IPS-18a (cell line): ENCODE measurements at regions not wholly inside any gene's neighbourhood (a gene's known extent, or its start where the extent isn't known, plus 50 kb on each side); places are given as distances from the start of the nearest gene placed in this dataset.

ENCODE experiments used
- H3K27ac ChIP-seq: one replicate; pipeline ENCODE4 v1.5.1; 2013; ENCODE audit warnings: low read length
- H3K27me3 ChIP-seq: one replicate; pipeline ENCODE4 v1.6.1; 2013; ENCODE audit warnings: mild to moderate bottlenecking, low read length; ENCODE audit not compliant: control insufficient read depth, insufficient read depth
- H3K36me3 ChIP-seq: one replicate; pipeline ENCODE4 v1.6.1; 2013; ENCODE audit warnings: low read depth, low read length; ENCODE audit not compliant: control insufficient read depth
- H3K4me1 ChIP-seq: one replicate; pipeline ENCODE4 v1.6.1; 2013; ENCODE audit warnings: low read depth, low read length; ENCODE audit not compliant: control insufficient read depth
- H3K4me3 ChIP-seq: one replicate; pipeline ENCODE4 v1.5.1; 2013; ENCODE audit warnings: low read length
- H3K9ac ChIP-seq: one replicate; pipeline ENCODE4 v1.6.1; 2013; ENCODE audit warnings: mild to moderate bottlenecking, low read length, moderate library complexity
- H3K9me3 ChIP-seq: one replicate; pipeline ENCODE4 v1.6.1; 2013; ENCODE audit warnings: low read depth, low read length; ENCODE audit not compliant: control insufficient read depth

DNA sequence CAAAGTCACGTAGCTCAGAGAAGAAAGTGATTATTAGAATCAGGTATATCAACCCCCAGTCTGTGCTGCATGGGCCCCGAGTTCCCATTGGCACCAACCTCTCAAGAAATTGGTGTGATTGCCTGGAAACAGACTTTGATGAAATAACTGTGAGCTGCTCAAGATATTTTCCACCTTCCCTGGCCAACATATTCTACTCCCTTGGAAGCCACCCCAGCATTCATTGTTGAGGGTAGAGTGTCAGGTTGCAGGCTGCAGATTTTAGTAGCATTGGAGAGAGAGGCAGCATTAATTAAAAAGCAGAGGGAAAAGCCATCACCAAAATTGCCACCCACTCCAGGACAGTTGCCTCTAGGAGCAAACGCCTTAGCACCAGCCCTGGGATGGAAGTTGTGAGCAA is 154.2 kb upstream of the TNPO1 start:
- Histone ChIP-seq H3K9ac (no peak overlapping the region), H3K4me3 (no peak overlapping the region), H3K27ac (no peak overlapping the region), H3K36me3 (no peaks in the 10 kb centered on the region), H3K27me3 (no peaks in the 10 kb centered on the region), H3K9me3 (no peaks in the 10 kb centered on the region), H3K4me1 (peaks cover 15% of the 10 kb centered on the region)

DNA sequence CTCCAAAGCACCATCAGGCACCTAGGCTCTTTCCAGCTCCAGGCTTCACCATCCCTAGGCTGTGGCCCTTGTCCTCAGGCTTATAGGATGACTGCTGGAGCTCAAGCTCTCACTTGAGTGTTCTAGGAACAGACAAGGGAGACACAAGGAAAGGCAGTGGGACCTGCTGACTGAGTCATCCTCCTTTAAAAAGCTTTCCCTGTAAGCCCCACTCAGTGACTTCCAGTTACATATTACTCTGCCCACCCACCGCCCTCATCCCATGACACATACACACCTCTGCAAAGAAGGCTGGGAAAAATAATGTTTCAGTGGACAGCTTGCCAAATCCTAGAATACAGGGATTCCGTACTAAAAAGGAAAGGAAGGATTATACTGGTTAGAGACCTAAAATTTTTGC is 154.2 kb upstream of the ZNF366 start:
- Histone ChIP-seq H3K27me3 (no peaks in the 10 kb centered on the region), H3K9ac (no peak overlapping the region), H3K27ac (no peak overlapping the region), H3K9me3 (no peaks in the 10 kb centered on the region), H3K36me3 (no peaks in the 10 kb centered on the region), H3K4me1 (peaks cover 15% of the 10 kb centered on the region), H3K4me3 (no peak overlapping the region)

DNA sequence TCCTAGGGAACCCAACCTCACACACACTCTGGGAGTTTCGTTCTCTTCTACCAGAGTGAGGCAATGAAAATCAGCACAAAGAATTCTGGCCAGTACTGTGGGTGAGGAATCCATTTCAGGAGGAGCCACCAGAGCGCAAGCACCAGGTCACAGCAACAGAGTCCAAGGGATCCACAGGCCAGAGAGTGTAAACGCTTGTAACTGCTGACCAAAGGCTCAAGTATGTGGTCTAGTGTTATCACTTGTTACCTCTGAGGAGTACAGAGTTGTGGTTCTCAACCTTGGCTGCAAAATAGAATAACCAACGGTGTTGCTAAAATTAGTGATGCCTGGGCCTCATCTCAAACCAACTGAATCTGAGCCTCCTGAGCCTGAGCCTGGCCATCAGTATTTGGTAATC is 152.5 kb upstream of the ZNF366 start:
- Histone ChIP-seq H3K4me3 (no peak overlapping the region), H3K36me3 (no peaks in the 10 kb centered on the region), H3K27ac (no peak overlapping the region), H3K27me3 (no peaks in the 10 kb centered on the region), H3K9me3 (no peaks in the 10 kb centered on the region), H3K9ac (no peak overlapping the region), H3K4me1 (peaks cover 13% of the 10 kb centered on the region)

DNA sequence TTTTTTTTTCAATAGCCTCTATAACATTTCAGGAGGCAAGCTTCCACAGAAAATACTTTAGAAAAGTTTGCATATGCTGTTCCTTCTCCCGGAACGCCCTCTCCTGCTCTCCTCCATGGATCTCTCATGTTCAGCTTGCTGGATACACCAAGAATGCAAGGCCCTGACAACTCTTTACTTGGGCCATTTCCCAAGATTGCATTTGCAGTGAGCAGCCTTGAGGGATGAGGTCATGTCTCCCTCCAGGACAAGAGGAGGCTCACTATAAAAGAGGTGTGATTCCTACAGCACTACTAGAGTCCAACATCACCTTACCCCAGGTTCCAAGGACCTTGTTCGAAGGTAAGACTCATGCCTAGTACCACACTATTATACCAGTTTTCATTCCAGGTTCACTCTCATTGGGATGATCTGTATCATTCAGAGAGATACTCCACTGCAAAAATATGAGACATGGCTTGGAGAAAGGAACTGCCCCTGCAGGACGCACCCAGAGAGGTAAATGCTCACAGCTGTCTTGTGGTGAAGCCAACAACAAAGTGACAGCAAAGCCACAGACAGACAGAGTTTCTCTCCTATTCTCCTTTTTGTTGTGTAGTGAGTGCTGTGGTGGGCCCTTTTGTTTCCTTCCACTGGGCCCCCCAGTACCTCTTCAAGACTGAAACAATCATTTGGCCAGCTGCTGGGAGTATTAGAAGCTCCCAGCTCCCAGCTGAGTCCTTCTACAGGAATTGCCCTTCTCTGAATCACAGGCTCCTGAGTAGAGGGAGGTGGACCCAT is 151.7 kb upstream of the ZNF366 start:
- no peak overlapping the region for H3K4me3 ChIP-seq
- H3K9me3 ChIP-seq: no peaks in the 10 kb centered on the region
- H3K27me3 ChIP-seq: no peaks in the 10 kb centered on the region
- peaks cover 9% of the 10 kb centered on the region for H3K4me1 ChIP-seq
- no peak overlapping the region for H3K9ac ChIP-seq
- H3K27ac ChIP-seq: no peak overlapping the region
- H3K36me3 ChIP-seq: no peaks in the 10 kb centered on the region

DNA sequence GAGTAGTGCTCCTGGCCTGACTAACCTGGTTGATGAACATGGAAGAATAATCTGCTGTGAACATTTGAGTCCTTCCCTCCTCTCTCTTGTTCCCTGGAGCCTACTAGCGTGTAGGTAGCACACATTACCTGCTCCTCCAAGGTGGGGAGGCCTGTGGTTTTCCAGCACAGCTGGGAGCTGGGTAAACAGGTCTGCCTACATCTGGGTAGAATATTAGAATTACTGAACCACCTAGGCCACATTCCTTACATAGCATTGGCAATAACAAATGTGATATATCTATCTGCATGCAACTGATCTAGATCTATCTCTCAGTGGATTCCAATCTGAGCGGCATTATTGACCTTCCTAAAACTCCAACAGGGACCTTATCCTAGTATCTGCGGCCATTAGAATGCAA is 151.0 kb upstream of the ZNF366 start:
- Histone ChIP-seq H3K36me3 (no peaks in the 10 kb centered on the region), H3K4me1 (peaks cover 9% of the 10 kb centered on the region), H3K27me3 (no peaks in the 10 kb centered on the region), H3K9me3 (no peaks in the 10 kb centered on the region), H3K27ac (no peak overlapping the region), H3K4me3 (no peak overlapping the region), H3K9ac (no peak overlapping the region)

DNA sequence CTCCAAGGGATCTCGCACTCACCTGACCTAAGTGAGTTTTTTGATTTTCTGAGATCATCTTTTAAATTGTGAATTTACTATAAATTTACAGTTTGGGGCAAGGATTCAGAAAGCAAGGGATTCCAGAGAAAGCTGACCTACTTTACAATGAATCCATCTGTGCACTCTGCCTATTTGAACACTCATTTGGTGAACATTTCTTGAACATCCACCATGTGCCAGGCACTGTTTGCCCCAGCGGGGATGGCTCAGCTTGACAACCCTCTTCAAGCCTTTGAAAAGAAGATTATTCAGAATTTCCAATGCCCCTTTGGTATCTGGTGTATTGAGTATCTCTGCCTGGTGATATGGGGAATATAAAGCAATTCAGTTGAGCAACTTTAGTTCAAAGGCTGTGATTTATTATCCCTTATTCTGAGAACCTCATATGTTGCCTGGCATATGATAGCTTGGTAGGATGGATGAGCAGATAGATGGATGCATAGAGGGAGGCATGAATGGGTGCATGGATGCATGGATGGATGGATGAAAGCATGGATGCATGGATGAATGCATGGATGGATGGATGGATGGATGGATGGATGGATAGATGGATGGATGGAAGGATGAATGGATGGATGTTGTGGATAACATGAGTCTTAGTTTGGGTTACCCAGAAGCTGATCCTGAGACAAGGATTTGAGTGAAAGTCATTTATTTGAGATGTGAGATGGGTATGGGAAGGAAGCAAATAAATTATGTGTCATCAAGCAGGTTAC is 149.7 kb upstream of the ZNF366 start:
- Histone ChIP-seq H3K27me3 (no peaks in the 10 kb centered on the region), H3K9me3 (no peaks in the 10 kb centered on the region), H3K4me3 (no peak overlapping the region), H3K27ac (no peak overlapping the region), H3K4me1 (no peaks in the 10 kb centered on the region), H3K36me3 (no peaks in the 10 kb centered on the region), H3K9ac (no peak overlapping the region)

DNA sequence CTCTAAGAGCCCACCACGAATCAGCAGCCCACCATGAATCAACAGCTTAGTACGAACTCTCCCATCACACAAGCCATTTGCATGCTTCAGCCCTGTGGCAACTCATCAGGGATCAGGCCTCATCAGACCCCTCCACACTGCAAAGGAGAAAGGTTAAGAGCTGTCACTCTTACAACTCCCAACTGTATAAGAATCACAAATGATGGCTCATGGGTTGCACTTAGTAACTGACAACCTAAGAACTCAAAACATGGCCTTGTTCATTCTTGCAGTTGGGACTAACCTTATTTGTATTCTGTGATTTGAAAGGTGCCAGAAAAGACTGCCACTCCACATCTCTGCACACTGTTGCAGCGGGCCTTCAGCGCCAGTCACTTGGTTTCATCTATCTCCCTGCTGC is 149.1 kb upstream of the ZNF366 start:
- Histone ChIP-seq H3K4me1 (no peaks in the 10 kb centered on the region), H3K9ac (no peak overlapping the region), H3K4me3 (no peak overlapping the region), H3K27me3 (no peaks in the 10 kb centered on the region), H3K9me3 (no peaks in the 10 kb centered on the region), H3K27ac (no peak overlapping the region), H3K36me3 (no peaks in the 10 kb centered on the region)

DNA sequence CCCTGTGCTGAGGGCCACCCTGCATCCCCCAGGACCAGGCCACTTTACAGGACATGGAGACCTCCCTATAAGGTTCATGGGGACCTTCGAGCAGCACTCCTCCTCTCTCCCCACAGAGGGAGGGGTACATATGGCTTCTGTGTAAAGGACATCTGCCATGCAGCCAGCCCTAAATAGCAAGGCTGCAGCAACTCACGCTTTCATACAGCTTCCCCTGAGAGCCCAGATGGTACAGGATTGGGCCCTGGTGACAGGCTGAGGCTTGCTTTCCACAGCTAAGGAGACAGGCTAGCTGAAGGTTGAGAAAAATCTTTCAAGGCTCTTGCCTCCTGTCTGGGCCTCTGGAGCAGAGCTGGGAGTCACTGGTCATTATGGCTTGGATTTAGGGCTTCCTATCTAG is 147.0 kb upstream of the ZNF366 start:
- Histone ChIP-seq H3K4me3 (no peak overlapping the region), H3K9me3 (no peaks in the 10 kb centered on the region), H3K4me1 (no peaks in the 10 kb centered on the region), H3K36me3 (no peaks in the 10 kb centered on the region), H3K27ac (no peak overlapping the region), H3K27me3 (no peaks in the 10 kb centered on the region), H3K9ac (no peak overlapping the region)

DNA sequence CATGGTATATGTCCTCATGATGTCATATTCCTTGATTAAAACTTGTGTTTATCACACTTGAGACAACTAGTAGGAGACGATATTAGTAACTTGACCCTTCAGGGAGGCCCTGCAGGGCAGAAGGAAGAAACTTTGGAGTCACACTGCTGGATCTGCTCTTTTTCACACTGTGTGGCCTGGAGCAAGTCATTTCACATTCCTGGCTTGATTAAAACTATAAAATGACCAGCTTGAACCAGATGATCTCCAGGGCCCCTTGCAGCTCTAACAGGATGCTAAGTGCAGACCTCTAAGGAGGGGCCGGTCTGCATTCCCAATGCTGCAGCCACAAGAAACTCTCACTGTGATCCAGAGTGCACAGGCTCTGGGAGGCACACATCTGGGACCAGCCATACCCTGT is 146.4 kb upstream of the ZNF366 start:
- H3K36me3 ChIP-seq: no peaks in the 10 kb centered on the region
- no peak overlapping the region for H3K9ac ChIP-seq
- no peak overlapping the region for H3K27ac ChIP-seq
- no peak overlapping the region for H3K4me3 ChIP-seq
- no peaks in the 10 kb centered on the region for H3K4me1 ChIP-seq
- no peaks in the 10 kb centered on the region for H3K9me3 ChIP-seq
- no peaks in the 10 kb centered on the region for H3K27me3 ChIP-seq

DNA sequence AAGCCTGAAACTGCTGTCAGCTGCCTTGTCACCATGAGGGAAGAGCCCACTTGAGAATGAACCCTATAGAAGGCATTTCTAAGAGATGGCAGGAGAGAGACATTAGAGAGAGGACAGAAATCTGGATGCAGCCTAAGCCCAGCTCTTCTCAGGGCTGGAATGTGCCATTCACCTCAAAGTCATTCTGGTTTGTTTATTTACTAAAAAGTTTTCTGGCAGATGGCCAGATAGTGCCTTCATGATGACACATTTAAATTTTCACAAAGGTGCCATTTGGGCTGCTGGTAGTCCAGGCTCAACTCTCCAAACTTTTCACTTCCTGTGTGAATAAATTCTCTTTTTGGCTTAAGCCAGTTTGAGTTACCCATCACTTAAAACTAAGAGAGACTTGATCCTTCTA is 144.6 kb upstream of the ZNF366 start:
- Histone ChIP-seq H3K4me3 (no peak overlapping the region), H3K9me3 (no peaks in the 10 kb centered on the region), H3K27me3 (no peaks in the 10 kb centered on the region), H3K36me3 (no peaks in the 10 kb centered on the region), H3K27ac (no peak overlapping the region), H3K9ac (no peak overlapping the region), H3K4me1 (no peaks in the 10 kb centered on the region)

DNA sequence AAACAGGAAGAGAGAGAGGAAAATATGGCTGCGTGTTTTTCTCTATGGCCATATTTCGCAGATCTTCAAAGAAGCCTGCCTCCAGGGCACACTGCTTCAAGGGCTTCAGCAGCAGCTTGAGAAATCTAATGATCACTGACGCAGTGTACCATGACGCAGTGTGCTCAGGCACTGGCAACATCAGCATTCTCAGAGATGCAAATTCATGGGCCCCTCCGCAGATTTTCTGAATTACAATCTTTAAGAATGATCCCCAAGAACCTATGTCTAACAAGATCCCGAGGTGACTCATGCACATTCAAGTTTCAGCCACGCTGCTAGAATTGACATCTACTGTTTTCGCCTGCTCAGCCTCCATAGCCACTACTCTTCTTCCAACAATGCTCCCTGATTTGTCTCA is 143.9 kb upstream of the ZNF366 start:
- H3K36me3 ChIP-seq: no peaks in the 10 kb centered on the region
- H3K9me3 ChIP-seq: no peaks in the 10 kb centered on the region
- H3K4me1 ChIP-seq: no peaks in the 10 kb centered on the region

DNA sequence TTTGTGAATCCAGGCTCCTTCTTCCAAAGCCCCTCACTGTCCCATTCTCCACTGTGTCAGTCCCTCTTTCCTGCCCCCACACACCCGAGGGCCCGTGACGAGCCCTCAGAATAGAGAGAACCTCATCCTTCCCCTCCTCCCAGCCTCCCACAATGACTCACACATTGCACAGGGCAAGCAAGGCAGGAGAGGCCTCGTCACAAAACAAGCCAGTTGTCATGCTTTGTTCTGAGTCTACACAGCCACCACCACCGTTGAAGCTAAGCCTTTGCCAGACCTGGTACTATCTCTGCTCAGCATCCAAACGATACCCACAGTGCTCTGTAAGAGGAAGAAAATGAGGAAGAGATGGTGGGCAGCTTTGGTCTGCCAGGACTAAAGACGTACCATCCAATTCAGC is 142.2 kb upstream of the ZNF366 start:
- Histone ChIP-seq H3K36me3 (no peaks in the 10 kb centered on the region), H3K4me3 (no peak overlapping the region), H3K27me3 (no peaks in the 10 kb centered on the region), H3K9me3 (no peaks in the 10 kb centered on the region), H3K27ac (no peak overlapping the region), H3K4me1 (no peaks in the 10 kb centered on the region), H3K9ac (no peak overlapping the region)

More for the DNA sequence above, 143.9 kb upstream of the ZNF366 start:
- Histone ChIP-seq H3K27me3 (no peaks in the 10 kb centered on the region), H3K9ac (no peak overlapping the region), H3K27ac (no peak overlapping the region), H3K4me3 (no peak overlapping the region)
